Fibroblast of skin of back (primary cell): ENCODE measurements at regions not wholly inside any gene's neighbourhood (a gene's known extent, or its start where the extent isn't known, plus 50 kb on each side); places are given as distances from the start of the nearest gene placed in this dataset.
"Not testable (repeated sequence)": the region's sequence is repeated elsewhere in the genome, so short reads cannot be mapped to it uniquely, and the experiment has no call there.

ENCODE experiments used
- DNase-seq: peaks from one replicate; pipeline ENCODE4 v3.0.0-alpha.2; 2013

DNA sequence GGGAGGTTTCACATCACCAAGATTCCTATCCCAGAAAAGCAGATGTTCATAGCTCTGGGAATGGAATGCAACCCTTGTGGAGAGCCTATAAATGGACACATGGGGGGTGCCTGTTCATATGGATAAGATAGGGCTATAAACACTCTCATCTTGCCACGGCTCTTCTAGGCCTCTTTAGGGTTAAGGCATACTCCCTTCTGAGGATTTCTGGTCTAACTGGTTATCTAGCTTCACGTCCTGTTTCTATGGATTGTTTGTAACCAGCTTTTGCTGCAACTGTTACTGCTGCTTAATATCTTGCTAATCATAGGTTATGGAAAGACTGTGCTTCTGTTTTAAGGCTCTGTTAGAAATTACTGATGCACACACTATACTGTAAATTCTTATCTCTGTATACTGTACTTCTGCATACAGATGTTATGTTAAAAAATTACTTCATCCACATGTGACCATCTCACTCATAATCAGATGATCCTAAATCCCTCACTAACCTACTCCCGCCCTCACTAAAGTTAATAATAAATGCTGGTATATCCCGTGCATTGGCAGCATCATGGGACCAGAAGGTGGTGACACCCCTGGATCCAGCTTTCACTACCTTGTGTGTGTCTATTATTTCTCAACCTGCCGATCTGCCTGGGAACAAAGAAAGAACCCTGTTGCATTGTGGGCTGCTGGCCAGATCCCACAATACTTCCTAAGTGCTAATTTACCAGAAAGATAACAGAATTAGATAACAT is 68.7 kb downstream of the PRKAB2 start:
- not testable (repeated sequence) for DNase-seq

- DNase-seq: no peak
These were observed 73.1 kb downstream of the PRKAB2 start for GRCh38 chr1:147099192-147099591.

- peak; percentile 25 for DNase-seq
These were observed 73.8 kb downstream of the PRKAB2 start for GRCh38 chr1:147098338-147098973.

DNA sequence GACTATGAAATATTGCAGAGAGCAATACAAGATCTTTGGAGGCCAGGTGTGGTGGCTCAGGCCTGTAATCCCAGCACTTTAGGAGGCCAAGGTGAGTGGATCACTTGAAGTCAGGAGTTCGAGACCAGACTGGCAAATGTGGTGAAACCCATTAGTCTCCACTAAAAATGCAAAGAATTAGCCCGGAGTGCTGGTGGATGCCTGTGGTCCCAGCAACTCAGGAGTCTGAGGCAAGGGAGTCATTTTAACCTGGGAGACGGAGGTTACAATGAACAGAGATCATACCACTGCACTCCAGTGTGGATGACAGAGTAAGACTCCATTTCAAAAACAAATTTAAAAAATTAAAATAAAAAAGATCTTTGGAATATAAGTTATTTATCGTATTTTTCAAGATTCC is 76.6 kb downstream of the PRKAB2 start:
- DNase-seq: no peak

- DNase-seq: no peak
These were observed 80.5 kb downstream of the PRKAB2 start for GRCh38 chr1:147091801-147092200.

- DNase-seq: no peak
These were observed 82.8 kb downstream of the PRKAB2 start for GRCh38 chr1:147089457-147089856.

GRCh38 chr1:147086129-147086528 is 86.1 kb downstream of the PRKAB2 start:
- no peak for DNase-seq

DNA sequence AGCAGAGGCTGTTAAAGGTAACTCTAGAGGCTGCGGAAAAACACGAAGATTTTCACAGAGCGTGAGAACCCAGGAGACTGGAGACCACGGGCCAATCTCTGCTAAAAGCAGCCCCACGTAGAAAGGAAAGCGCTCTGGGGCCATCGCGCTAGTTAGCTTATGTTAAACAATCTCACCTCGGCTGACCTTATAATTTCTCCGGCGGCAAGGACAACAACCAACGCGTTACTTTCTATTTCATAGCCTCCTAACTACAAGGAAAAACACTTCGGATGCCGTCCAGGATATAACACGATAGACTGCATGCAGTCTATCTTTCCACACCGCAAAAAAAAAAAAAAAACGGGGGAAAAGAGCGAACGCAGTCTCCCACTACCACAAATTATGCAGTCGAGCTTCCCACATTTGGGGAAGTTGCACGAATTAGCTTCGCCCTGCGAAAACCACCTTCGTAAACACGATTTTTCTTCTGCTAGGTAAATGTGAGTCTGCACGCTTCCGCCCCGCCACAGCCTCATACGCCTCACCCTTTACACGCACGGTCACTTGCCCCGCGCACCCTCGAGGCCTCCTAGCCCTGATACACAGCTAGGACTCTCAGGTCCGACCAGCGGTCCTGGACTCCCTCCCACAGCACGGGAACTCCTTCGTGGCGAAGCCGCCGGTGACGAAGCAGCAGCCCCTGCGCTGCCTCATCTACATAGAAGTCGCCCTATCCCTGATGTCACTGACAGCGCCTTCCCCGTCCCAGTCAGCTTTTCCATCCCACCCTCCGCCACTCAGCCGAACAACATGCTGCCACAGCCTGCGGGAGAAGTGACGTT is 87.8 kb downstream of the PRKAB2 start:
- peak; percentile 88 for DNase-seq

DNA sequence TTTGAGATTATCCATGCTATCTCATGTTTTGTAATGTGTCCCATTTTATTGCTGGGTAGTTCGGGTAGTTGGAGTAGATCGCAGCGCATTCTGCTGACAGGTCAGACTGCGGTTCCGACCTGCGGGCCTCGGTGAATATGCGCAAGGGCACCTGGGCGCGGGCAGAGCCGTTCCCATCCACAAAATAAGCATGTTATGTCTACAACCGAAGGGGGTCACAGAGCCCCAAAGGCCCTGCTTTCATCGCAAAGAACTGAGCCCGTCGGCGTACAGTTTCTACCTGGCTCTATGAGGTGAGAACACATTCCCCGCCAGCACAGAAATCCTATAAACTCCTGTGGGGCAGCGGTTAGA is 88.4 kb downstream of the PRKAB2 start:
- DNase-seq: no peak

GRCh38 chr1:147080671-147081394 is 91.4 kb downstream of the PRKAB2 start:
- no peak for DNase-seq

- DNase-seq: no peak
These were observed 92.1 kb downstream of the PRKAB2 start for GRCh38 chr1:147080006-147080661.

GRCh38 chr1:147079400-147080005 is 92.8 kb downstream of the PRKAB2 start:
- no peak for DNase-seq

GRCh38 chr1:147078606-147079399 is 93.5 kb downstream of the PRKAB2 start:
- no peak for DNase-seq

DNA sequence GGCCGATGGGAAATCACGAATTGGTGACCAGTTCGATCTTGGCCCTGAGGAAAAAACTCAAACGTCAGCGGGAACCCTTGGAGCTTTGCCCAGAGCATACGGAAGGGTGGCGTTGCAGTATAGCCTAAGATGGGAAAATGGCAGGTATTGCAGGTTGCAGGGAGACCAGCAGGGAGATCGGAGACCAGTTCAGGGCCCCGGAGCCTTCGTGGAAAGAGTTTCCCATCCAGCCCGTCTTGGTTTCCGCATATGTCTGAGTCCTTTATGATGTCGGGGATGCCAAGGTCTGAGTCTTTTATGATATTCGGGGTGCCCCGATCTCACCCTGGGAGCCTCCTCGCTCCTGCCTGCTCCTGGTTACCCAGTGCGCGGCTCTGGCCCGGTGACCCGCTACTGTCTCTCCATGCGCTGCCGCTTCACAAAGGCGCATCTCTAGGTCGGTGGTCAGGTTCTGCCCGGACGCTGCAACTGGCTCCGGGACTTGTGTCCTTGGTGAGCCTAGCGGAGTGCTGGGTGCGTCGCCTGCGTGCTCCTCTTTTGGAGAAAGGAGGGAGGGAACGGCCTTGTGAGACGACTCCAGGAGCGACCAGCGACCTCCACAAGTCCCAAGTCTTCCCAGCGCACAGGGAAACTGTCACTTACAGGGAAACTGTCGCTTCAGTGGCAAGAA is 94.2 kb downstream of the PRKAB2 start:
- no peak for DNase-seq

DNA sequence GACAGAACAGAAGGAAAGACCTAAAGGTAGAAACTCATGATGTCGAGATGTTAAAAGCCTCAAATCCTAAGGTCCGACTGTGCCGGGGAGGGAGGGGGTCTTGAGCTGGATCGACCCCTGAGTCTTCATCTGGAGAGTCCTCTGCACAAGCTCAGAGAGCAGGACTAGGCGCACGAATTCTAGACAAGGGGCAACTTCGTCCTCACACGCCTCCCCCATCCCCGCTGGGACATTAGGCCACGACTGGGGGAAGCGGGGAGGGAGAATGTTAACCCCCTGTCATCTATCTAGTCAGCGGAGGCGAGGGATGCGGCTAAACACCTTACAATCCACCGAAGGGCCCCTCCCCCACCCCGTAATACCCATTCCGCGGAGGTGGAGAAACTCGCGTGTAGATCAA is 94.7 kb downstream of the PRKAB2 start:
- DNase-seq: no peak

DNA sequence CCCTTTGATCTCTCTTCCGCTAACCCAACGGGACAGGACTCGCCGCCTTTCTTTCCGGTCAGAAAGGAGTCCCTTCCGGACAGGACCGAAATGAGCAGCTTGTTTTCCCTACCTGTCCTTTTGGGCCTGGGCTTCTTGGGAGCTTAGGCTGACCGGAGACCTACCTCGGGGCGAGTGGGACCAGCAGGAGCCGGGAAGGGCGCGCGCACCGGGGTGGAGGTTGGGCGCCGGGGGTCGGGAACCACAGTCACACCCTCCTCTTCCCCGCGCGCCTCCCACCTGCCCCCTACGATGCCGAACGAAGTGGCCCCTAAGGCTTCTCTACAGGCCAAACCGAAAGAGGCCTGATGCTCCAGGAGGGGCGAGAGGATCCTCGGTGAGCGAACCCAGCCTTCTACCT is 95.2 kb downstream of the PRKAB2 start:
- no peak for DNase-seq

DNA sequence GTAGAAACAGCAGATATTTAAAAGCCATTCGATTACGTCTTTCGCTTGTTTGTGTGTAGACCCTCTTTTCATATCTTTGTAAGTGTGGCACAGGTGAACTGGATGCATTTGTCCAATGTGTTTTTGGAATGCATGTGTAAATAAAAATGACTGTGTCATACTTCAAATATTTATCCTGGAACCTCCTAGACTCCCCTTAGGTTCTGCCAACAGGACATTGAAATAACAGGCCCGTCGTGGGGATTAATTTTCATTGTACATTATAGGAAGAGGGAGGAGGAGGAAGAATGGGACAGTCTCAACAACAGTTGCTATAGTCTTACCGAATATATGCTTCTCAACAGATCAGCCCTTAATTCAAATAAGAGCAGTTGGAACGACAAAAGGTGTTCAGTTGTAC is 95.8 kb downstream of the PRKAB2 start:
- no peak for DNase-seq

DNA sequence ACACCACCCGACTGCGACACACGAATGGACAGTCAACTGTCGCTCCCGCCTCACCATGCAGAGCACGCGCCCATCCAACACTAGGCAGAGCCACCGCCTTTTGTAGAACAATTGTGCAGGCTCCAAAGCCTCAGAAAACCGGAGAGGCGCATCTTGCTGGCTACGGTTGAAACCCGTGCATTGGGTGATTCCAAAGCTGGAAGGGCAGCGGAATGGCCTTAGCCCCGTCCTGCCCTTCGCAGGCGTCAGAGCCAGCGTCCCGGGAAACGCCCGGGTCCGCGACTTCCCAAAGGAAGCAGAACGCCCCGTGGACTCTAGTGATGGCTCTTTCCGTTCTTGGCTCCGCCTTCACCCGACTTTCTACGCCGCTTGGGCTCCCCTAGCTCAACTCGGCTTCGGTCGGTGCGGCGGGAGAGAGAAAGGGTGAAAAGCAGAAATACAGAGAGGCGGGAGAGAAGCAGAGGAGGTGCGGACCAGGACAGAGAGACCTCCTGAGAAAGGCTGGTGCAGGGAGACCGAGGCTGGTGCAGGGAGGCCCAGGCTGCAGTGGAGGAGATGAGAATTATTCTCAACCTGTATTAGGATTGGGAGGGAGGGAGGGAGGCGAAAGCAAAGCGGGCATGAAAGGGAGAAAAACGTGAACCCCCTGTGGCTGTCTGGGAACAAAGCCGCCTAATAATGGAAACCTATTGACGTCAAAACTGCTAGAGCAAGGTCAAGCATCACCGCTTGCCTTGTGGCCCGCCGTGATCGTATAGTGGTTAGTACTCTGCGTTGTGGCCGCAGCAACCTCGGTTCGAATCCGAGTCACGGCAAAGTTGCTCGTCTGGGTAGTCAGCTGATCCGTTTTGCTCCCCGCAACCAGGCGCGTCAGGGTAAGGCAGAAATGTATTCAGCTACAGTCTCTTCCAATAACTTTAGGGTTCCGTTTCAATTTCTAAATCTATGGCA is 99.5 kb downstream of the PRKAB2 start:
- no peak for DNase-seq

DNA sequence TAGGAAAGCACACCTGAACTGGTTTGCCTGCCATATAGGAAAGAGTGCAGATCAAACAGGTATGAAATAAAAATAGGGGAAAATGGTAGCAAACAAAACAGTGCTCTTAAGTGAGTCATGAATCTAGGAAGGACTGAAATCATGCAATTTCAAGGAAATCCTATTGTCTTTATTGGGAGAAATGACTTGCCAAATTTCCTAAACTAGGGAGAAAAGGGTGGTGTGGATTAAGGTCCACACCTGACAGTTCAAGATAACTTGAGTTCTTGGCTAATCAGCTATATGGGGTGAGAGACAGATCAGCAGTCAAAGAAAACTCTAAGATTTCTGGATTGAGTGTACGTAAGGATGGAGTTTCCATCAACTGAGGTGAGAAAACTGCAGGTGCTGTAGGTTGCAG is 101.1 kb downstream of the PRKAB2 start:
- DNase-seq: no peak
